GM23248 (cell line): ENCODE measurements at regions not wholly inside any gene's neighbourhood (a gene's known extent, or its start where the extent isn't known, plus 50 kb on each side); places are given as distances from the start of the nearest gene placed in this dataset.

Source experiments
- EZH2 ChIP-seq: fragments of 200-600 bp; sonication (generic); IDR thresholded peaks from 2 replicates; pipeline ENCODE4 v1.6.1; 2018; ENCODE audit warnings: antibody characterized with exemption, mild to moderate bottlenecking; ENCODE audit not compliant: insufficient read depth, poor library complexity, severe bottlenecking
- EZH2phosphoT487 ChIP-seq: fragments of 200-600 bp; sonication (generic); IDR thresholded peaks from 2 replicates; pipeline ENCODE4 v1.6.1; 2018; ENCODE audit warnings: antibody characterized with exemption, moderate library complexity, mild to moderate bottlenecking, low read depth; ENCODE audit not compliant: insufficient read depth

DNA sequence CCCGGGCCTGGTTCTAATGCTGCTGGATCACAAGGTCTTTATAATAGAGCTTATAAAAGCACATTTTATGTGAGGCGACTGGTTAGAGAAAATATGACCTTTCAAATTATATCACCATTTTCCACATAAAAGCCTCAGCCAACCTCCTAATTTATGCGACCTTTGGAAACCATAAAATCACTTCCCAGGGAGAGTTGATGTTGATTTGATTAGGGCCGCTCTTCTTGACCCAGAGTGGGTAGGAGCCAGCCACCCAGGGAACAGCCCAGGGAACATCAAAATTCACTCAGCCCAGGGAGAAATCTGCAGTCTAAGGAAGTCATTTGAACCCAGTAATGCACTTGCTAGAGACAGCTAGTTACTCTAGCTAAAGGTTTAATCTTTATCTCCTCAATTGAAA, 79.8 kb upstream of the TENT5A start:
- TF ChIP-seq EZH2 (no peak), EZH2phosphoT487 (no peak)
